Neural progenitor cell (in vitro differentiated cells): ENCODE measurements at regions not wholly inside any gene's neighbourhood (a gene's known extent, or its start where the extent isn't known, plus 50 kb on each side); places are given as distances from the start of the nearest gene placed in this dataset.

Experiments used
- CTCF ChIP-seq: fragments of 200-600 bp; sonication (generic); IDR thresholded peaks from 2 replicates; pipeline ENCODE4 v1.5.1; 2017; ENCODE audit warnings: antibody characterized with exemption, mild to moderate bottlenecking
- EZH2 ChIP-seq: fragments of 200-600 bp; sonication (generic); IDR thresholded peaks from 2 replicates; pipeline ENCODE4 v1.6.1; 2017; ENCODE audit warnings: antibody characterized with exemption, mild to moderate bottlenecking, moderate library complexity
- EZH2phosphoT487 ChIP-seq: fragments of 200-600 bp; sonication (generic); IDR thresholded peaks from 2 replicates; pipeline ENCODE4 v1.6.1; 2017; ENCODE audit warnings: antibody characterized with exemption

DNA sequence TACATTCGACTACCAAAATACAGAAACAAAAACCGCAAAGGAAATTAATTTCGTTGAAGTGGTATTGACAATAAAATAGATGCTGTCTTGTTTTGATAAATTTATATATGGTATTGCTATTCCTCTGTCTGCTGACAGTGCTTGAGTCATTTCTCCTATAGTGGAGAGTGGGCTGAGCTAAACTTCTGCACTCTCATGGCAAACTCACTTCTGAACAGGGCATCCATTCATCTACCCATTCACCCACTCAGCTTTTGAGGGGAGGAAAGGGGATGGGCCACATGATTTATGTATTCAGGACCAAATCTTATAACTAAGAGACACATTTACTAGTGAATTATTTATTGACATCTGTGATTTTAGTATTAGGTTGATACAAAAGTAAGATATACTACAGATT, 137.6 kb upstream of the PLXNA4 start:
- no peak for TF ChIP-seq CTCF
- TF ChIP-seq EZH2: no peak
- no peak for TF ChIP-seq EZH2phosphoT487
